CD4-positive, alpha-beta memory T cell (primary cell): ENCODE measurements at regions not wholly inside any gene's neighbourhood (a gene's known extent, or its start where the extent isn't known, plus 50 kb on each side); places are given as distances from the start of the nearest gene placed in this dataset.

ENCODE experiments used
- CTCF ChIA-PET: fragments of 350-600 bp; sonication (Branson Sonifier 250); formaldehyde crosslinking; loops from one replicate; lab custom pipeline; 2021; ENCODE audit warnings: inconsistent platforms; ENCODE audit not compliant: partially characterized antibody; lab: Charles Lee
- POLR2A ChIA-PET: fragments of 350-600 bp; sonication (Branson Sonifier 250); formaldehyde crosslinking; loops from one replicate; lab custom pipeline; 2021; ENCODE audit not compliant: partially characterized antibody; lab: Charles Lee
- DNase-seq, 5 donors: peaks; one replicate each; pipeline versions ENCODE4 v3.0.0 to v3.0.0-alpha.2; 2020 to 2022; ENCODE audit warnings: mixed read lengths in 1 of 5
- H3K27ac ChIP-seq: one replicate; pipeline ENCODE4 v1.7.0; 2013; ENCODE audit warnings: low read depth, low read length
- H3K27me3 ChIP-seq: 2 replicates; pipeline ENCODE4 v1.7.0; 2013; ENCODE audit warnings: mild to moderate bottlenecking, low read length, moderate library complexity; ENCODE audit not compliant: insufficient read depth
- H3K36me3 ChIP-seq: 2 replicates; pipeline ENCODE4 v1.7.0; 2013; ENCODE audit warnings: mild to moderate bottlenecking, low read length, moderate library complexity; ENCODE audit not compliant: insufficient read depth
- H3K4me1 ChIP-seq: 2 replicates; pipeline ENCODE4 v1.7.0; 2013; ENCODE audit warnings: mild to moderate bottlenecking, low read length, moderate library complexity; ENCODE audit not compliant: insufficient read depth
- H3K4me3 ChIP-seq, 2 donors: one replicate each; pipeline ENCODE4 v1.7.0; 2013; ENCODE audit warnings: low read length in 2 of 2, mild to moderate bottlenecking in 1 of 2
- H3K9me3 ChIP-seq, 2 donors: one replicate each; pipeline ENCODE4 v1.7.0; 2013; ENCODE audit warnings: low read length in 2 of 2, control low read depth in 1 of 2; ENCODE audit not compliant: control insufficient read depth in 1 of 2
- H3K27ac Mint-ChIP-seq, 7 donors: one replicate each; pipeline ENCODE4 v1.8.0; 2020 to 2021; ENCODE audit warnings: mixed read lengths in 7 of 7, mild to moderate bottlenecking in 6 of 7, inconsistent platforms in 3 of 7, moderate library complexity in 3 of 7
- H3K27me3 Mint-ChIP-seq, 2 donors: one replicate each; pipeline ENCODE4 v1.8.0; 2020 to 2021; ENCODE audit warnings: mixed read lengths in 2 of 2
- H3K36me3 Mint-ChIP-seq, 2 donors: one replicate each; pipeline ENCODE4 v1.8.0; 2020 to 2021; ENCODE audit warnings: mixed read lengths in 2 of 2, inconsistent platforms in 1 of 2, mild to moderate bottlenecking in 1 of 2
- H3K4me1 Mint-ChIP-seq, 4 donors: one replicate each; pipeline ENCODE4 v1.8.0; 2020 to 2021; ENCODE audit warnings: mixed read lengths in 4 of 4, mild to moderate bottlenecking in 1 of 4
- H3K4me3 Mint-ChIP-seq, 8 donors: one replicate each; pipeline ENCODE4 v1.8.0; 2020 to 2021; ENCODE audit warnings: mixed read lengths in 8 of 8, mild to moderate bottlenecking in 7 of 8, moderate library complexity in 6 of 8, inconsistent platforms in 3 of 8
- H3K9me3 Mint-ChIP-seq, 8 donors: one replicate each; pipeline ENCODE4 v1.8.0; 2020 to 2021; ENCODE audit warnings: mixed read lengths in 8 of 8, mild to moderate bottlenecking in 5 of 8, inconsistent platforms in 3 of 8, moderate library complexity in 1 of 8
- intact Hi-C: fragments of 100-400 bp; cut with micrococcal nuclease; formaldehyde crosslinking; loops from one replicate; pipeline ENCODE4 v1.15.1; 2023

- intact Hi-C loops, result no loop called here
- Mint-ChIP-seq H3K36me3 (no peaks in the 10 kb centered on the region), H3K27me3 (no peaks in the 10 kb centered on the region), H3K4me1 (no peaks in the 10 kb centered on the region), H3K9me3 (peaks cover 0 to 10% (median 2%) of the 10 kb centered on the region in 8 donors), H3K27ac (no peak overlapping the region), H3K4me3 (no peak overlapping the region)
- Histone ChIP-seq H3K36me3 (no peaks in the 10 kb centered on the region), H3K27ac (no peak overlapping the region), H3K4me3 (no peak overlapping the region), H3K27me3 (no peaks in the 10 kb centered on the region), H3K9me3 (peaks cover 0 to 5% of the 10 kb centered on the region in 2 donors), H3K4me1 (no peaks in the 10 kb centered on the region)
- ChIA-PET CTCF (no interaction called here), POLR2A (no interaction called here)
- DNase-seq, result no peak
Observed at GRCh38 chr2:125095826-125096225, 1070.7 kb downstream of the CNTNAP5 start.

- no peaks in the 10 kb centered on the region for H3K4me1 Mint-ChIP-seq
- H3K4me3 ChIP-seq, result no peak overlapping the region
- H3K27me3 ChIP-seq, result no peaks in the 10 kb centered on the region
- H3K27ac Mint-ChIP-seq, result no peak overlapping the region
- intact Hi-C loops, result no loop called here
- no peak overlapping the region for H3K4me3 Mint-ChIP-seq
- no peaks in the 10 kb centered on the region for H3K4me1 ChIP-seq
- no peaks in the 10 kb centered on the region for H3K36me3 Mint-ChIP-seq
- no peaks in the 10 kb centered on the region for H3K27me3 Mint-ChIP-seq
- H3K36me3 ChIP-seq, result no peaks in the 10 kb centered on the region
- DNase-seq, result no peak
- CTCF ChIA-PET, result no interaction called here
- H3K9me3 Mint-ChIP-seq, result peaks cover 0 to 14% (median 6%) of the 10 kb centered on the region in 8 donors
- H3K9me3 ChIP-seq, result no peaks in the 10 kb centered on the region
- POLR2A ChIA-PET, result no interaction called here
- no peak overlapping the region for H3K27ac ChIP-seq
Observed at GRCh38 chr2:125106710-125107109, 1081.6 kb downstream of the CNTNAP5 start.

- ChIA-PET CTCF (no interaction called here), POLR2A (no interaction called here)
- intact Hi-C loops, result no loop called here
- H3K4me3 ChIP-seq, result no peak overlapping the region
- Mint-ChIP-seq H3K4me1 (no peaks in the 10 kb centered on the region), H3K4me3 (no peak overlapping the region), H3K27ac (no peak overlapping the region), H3K9me3 (peaks cover 0 to 10% (median 5%) of the 10 kb centered on the region in 8 donors), H3K36me3 (no peaks in the 10 kb centered on the region), H3K27me3 (no peaks in the 10 kb centered on the region)
- no peaks in the 10 kb centered on the region for H3K27me3 ChIP-seq
- H3K27ac ChIP-seq, result no peak overlapping the region
- H3K36me3 ChIP-seq, result no peaks in the 10 kb centered on the region
- DNase-seq, result no peak
- no peaks in the 10 kb centered on the region for H3K4me1 ChIP-seq
- H3K9me3 ChIP-seq, result no peaks in the 10 kb centered on the region
Observed at GRCh38 chr2:125107446-125107845, 1082.4 kb downstream of the CNTNAP5 start.

GRCh38 chr2:125108251-125108650 lies 1083.2 kb downstream of the CNTNAP5 start:
- Mint-ChIP-seq H3K36me3 (no peaks in the 10 kb centered on the region), H3K27me3 (no peaks in the 10 kb centered on the region), H3K9me3 (peaks cover 0 to 6% (median 3%) of the 10 kb centered on the region in 8 donors), H3K27ac (no peak overlapping the region), H3K4me3 (no peak overlapping the region), H3K4me1 (no peaks in the 10 kb centered on the region)
- Histone ChIP-seq H3K27ac (no peak overlapping the region), H3K27me3 (no peaks in the 10 kb centered on the region), H3K9me3 (no peaks in the 10 kb centered on the region), H3K4me3 (no peak overlapping the region), H3K4me1 (no peaks in the 10 kb centered on the region), H3K36me3 (no peaks in the 10 kb centered on the region)
- CTCF ChIA-PET, result no interaction called here
- POLR2A ChIA-PET, result no interaction called here
- intact Hi-C loops, result no loop called here
- no peak for DNase-seq

- intact Hi-C loops, result no loop called here
- CTCF ChIA-PET, result no interaction called here
- H3K4me3 Mint-ChIP-seq, result peak overlapping the region in 1 of 8 donors; percentile 22
Observed at GRCh38 chr2:125125902-125126301, 1100.8 kb downstream of the CNTNAP5 start.

GRCh38 chr2:125160947-125161346 lies 1135.9 kb downstream of the CNTNAP5 start:
- CTCF ChIA-PET, result no interaction called here
- no peaks in the 10 kb centered on the region for H3K4me1 ChIP-seq

More at GRCh38 chr2:125125902-125126301, 1100.8 kb downstream of the CNTNAP5 start:
- no peaks in the 10 kb centered on the region for H3K9me3 ChIP-seq
- no peaks in the 10 kb centered on the region for H3K36me3 Mint-ChIP-seq
- DNase-seq, result peak in 1 of 5 donors; percentile 9
- H3K4me1 Mint-ChIP-seq, result no peaks in the 10 kb centered on the region
- POLR2A ChIA-PET, result no interaction called here
- no peaks in the 10 kb centered on the region for H3K27me3 Mint-ChIP-seq
- H3K4me3 ChIP-seq, result no peak overlapping the region
- H3K27ac ChIP-seq, result no peak overlapping the region
- no peaks in the 10 kb centered on the region for H3K36me3 ChIP-seq
- H3K27me3 ChIP-seq, result no peaks in the 10 kb centered on the region
- no peaks in the 10 kb centered on the region for H3K4me1 ChIP-seq
- no peak overlapping the region for H3K27ac Mint-ChIP-seq
- peaks cover 0 to 37% (median 13%) of the 10 kb centered on the region in 8 donors for H3K9me3 Mint-ChIP-seq

GRCh38 chr2:125167152-125167551 lies 1142.1 kb downstream of the CNTNAP5 start:
- DNase-seq, result no peak
- ChIA-PET CTCF (no interaction called here), POLR2A (no interaction called here)
- Mint-ChIP-seq H3K4me3 (no peak overlapping the region), H3K27me3 (no peaks in the 10 kb centered on the region), H3K27ac (no peak overlapping the region), H3K36me3 (no peaks in the 10 kb centered on the region), H3K9me3 (peaks cover 0 to 15% (median 9%) of the 10 kb centered on the region in 8 donors), H3K4me1 (no peaks in the 10 kb centered on the region)
- Histone ChIP-seq H3K4me3 (no peak overlapping the region), H3K9me3 (no peaks in the 10 kb centered on the region), H3K27ac (no peak overlapping the region), H3K4me1 (no peaks in the 10 kb centered on the region), H3K36me3 (no peaks in the 10 kb centered on the region), H3K27me3 (no peaks in the 10 kb centered on the region)
- intact Hi-C loops, result no loop called here

More at GRCh38 chr2:125160947-125161346, 1135.9 kb downstream of the CNTNAP5 start:
- no peaks in the 10 kb centered on the region for H3K27me3 Mint-ChIP-seq
- Histone ChIP-seq H3K27me3 (no peaks in the 10 kb centered on the region), H3K36me3 (no peaks in the 10 kb centered on the region), H3K9me3 (no peaks in the 10 kb centered on the region), H3K27ac (no peak overlapping the region), H3K4me3 (no peak overlapping the region)
- no peak for DNase-seq
- no peaks in the 10 kb centered on the region for H3K36me3 Mint-ChIP-seq
- POLR2A ChIA-PET, result no interaction called here
- peaks cover 0 to 20% (median 7%) of the 10 kb centered on the region in 8 donors for H3K9me3 Mint-ChIP-seq
- H3K4me1 Mint-ChIP-seq, result no peaks in the 10 kb centered on the region
- H3K27ac Mint-ChIP-seq, result no peak overlapping the region
- no peak overlapping the region for H3K4me3 Mint-ChIP-seq
- intact Hi-C loops, result no loop called here

GRCh38 chr2:125167820-125168219 lies 1142.7 kb downstream of the CNTNAP5 start:
- no peak overlapping the region for H3K27ac Mint-ChIP-seq
- peaks cover 0 to 15% (median 7%) of the 10 kb centered on the region in 8 donors for H3K9me3 Mint-ChIP-seq
- H3K4me1 ChIP-seq, result no peaks in the 10 kb centered on the region
- H3K4me3 Mint-ChIP-seq, result no peak overlapping the region
- intact Hi-C loops, result no loop called here
- H3K9me3 ChIP-seq, result no peaks in the 10 kb centered on the region
- DNase-seq, result no peak
- no peaks in the 10 kb centered on the region for H3K36me3 ChIP-seq
- no peaks in the 10 kb centered on the region for H3K36me3 Mint-ChIP-seq
- H3K27me3 ChIP-seq, result no peaks in the 10 kb centered on the region
- H3K27me3 Mint-ChIP-seq, result no peaks in the 10 kb centered on the region
- H3K27ac ChIP-seq, result no peak overlapping the region
- H3K4me3 ChIP-seq, result no peak overlapping the region
- POLR2A ChIA-PET, result no interaction called here
- no peaks in the 10 kb centered on the region for H3K4me1 Mint-ChIP-seq
- CTCF ChIA-PET, result no interaction called here
